GM18511 (cell line): ENCODE measurements at regions not wholly inside any gene's neighbourhood (a gene's known extent, or its start where the extent isn't known, plus 50 kb on each side); places are given as distances from the start of the nearest gene placed in this dataset.
A peak's percentile ranks its signal among the peaks of the same experiment; 100 is the strongest.

Experiments
- ATAC-seq: cut with Tn5 transposase; IDR thresholded peaks from one replicate; pipeline ENCODE4 v1.9.1; 2021; ENCODE audit warnings: mild to moderate bottlenecking, moderate library complexity; ENCODE audit not compliant: unreplicated experiment

DNA sequence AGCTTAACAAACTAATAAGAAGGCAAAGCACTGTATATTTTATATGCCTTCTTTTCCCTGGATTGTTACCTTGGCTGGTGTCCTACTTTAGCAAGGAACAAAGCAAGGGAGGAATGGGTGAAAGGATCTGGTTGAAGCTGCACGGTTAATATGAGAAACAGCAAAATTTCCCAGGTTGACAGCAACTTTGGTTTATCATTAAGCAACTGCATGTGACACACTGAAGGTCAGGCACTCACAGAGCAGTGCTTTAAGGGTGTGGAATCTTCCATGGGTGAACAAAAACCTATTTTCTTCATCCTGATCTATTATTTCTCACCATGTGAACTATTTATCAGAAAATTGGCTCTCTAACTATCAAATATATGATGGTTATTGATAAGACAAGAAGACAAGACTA lies 109.0 kb upstream of the ATP10B start:
- peak; percentile 36 for ATAC-seq

GRCh38 chr5:160960592-160960991 lies 108.6 kb upstream of the ATP10B start:
- no peak for ATAC-seq

DNA sequence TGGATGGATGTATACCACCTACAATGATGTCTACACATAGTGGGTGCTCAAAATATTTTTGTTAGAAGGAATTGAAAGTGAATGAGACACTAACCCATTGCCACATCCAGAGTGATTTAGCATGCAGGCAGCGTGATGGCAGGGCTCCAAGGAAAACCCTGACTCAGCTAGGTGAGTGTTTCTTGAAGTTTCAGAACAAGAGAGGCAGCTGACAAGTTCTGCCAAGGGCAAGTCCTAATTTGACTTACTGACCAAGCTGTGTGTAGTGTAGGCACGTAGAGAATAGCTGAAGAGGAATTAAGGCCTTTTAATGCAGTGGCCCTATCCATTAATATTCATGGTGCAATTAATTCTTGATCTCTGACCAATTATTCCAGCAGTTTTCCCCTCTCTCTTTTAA lies 107.8 kb upstream of the ATP10B start:
- ATAC-seq: peak; percentile 75

DNA sequence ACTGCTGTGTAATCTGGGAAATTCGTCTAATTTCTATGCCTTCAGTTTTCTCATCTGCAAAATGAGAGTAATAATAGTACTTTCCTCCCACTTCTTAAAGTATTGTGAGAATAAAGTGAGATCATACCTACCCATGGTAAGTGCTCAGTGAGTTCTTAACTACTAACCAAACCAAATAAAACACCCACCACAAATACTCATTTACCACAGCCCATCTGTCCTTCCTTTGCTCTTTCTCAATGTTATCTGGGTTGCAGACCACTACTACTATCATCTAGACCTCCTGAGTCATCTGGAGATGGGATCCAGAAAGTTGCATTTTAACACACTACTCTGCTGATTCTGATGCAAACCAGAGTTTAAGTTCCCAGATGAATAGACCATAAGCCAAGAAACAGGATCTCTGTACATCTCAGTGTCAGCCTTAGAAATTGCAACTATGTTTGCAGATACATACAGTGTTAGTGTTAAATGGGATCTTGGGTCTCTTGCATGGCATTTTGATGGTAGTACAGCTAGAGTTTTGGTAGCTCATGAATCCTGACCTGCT lies 105.4 kb upstream of the ATP10B start:
- ATAC-seq: peak; percentile 46

- no peak for ATAC-seq
Observed at GRCh38 chr5:160956051-160956450, 104.0 kb upstream of the ATP10B start.

- ATAC-seq: no peak
Observed at GRCh38 chr5:160950311-160950710, 98.3 kb upstream of the ATP10B start.

- ATAC-seq: no peak
Observed at GRCh38 chr5:160940725-160941124, 88.7 kb upstream of the ATP10B start.

DNA sequence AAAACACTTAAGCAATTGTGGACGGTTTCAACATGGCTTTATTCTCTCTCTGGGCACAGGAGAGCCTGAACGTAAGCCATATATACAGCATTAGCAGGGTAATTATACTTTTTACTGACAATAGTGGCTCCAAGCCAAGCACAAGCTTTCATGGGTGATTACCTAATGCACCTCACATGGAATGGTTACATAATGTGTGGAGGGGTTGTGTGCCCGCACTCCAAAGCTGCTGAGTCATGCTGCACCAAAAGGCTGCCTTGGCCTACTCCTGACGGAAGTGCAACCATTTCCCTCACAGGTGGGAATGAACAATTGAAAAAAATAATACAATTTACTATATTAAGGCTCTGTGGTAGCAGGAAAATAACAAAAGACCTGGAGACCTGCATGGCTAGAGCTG lies 86.5 kb upstream of the ATP10B start:
- ATAC-seq: no peak

GRCh38 chr5:160937570-160937969 lies 85.6 kb upstream of the ATP10B start:
- no peak for ATAC-seq

DNA sequence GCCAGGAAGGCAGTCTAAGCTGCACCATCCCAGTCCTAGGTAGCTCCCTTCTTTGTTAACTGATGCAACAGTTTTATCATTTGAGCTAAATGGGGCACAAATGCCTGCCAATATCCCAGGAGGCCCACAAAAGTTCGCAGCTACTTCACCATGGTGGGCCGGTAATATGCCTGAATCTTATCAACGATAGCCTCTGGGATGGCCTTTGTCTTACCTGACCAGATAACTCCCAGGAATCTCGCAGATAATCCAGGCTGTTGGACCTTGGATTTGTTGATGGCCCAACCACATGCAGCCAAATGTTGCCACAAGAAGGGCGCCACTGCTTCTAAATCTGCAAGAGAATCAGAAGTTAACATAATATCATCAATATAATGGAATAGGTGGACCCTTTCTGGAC lies 83.8 kb upstream of the ATP10B start:
- ATAC-seq: no peak

DNA sequence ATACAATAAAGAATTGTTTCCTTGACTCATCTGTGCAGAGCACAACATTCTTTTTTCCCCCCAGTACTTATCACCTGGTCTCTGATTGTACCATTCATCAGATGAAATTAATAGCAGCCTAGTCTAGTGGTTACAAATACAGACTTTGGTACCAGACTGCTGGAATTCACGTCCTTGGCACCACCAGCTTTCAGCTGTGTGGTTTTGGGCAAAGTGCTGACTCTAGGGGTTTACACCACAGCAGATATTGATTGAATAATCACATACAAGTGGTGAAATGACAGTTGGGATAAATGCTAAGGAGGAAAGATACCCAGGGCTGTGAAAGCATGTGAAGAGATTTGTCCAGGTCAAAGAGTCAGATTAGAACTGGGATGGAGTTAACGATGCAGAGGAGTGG lies 79.3 kb upstream of the ATP10B start:
- ATAC-seq: no peak

- ATAC-seq: no peak
Observed at GRCh38 chr5:160930406-160930805, 78.4 kb upstream of the ATP10B start.

GRCh38 chr5:160929906-160930305 lies 77.9 kb upstream of the ATP10B start:
- ATAC-seq: no peak

GRCh38 chr5:160929360-160929759 lies 77.3 kb upstream of the ATP10B start:
- ATAC-seq: no peak

- ATAC-seq: no peak
Observed at GRCh38 chr5:160926428-160926827, 74.4 kb upstream of the ATP10B start.

DNA sequence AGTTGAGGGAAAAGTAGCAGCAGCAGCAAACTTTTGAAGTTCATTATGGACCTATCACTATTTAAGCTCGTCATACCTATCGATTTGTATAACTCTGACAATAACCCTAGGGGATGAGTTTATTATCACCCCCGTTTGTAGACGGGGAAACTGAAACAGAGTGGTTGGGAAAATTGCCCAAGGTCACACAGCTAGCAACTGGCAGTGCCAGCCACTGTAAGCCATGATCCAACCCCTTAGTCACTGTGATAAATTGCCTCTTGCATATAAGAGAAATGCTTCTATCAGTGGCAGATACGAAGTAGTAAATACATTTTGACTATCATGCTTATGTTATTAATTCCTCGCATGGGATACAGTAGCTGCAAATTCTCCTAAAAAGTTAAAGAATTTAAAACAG lies 73.3 kb upstream of the ATP10B start:
- ATAC-seq: no peak

- ATAC-seq: no peak
Observed at GRCh38 chr5:160923936-160924710, 72.1 kb upstream of the ATP10B start.

DNA sequence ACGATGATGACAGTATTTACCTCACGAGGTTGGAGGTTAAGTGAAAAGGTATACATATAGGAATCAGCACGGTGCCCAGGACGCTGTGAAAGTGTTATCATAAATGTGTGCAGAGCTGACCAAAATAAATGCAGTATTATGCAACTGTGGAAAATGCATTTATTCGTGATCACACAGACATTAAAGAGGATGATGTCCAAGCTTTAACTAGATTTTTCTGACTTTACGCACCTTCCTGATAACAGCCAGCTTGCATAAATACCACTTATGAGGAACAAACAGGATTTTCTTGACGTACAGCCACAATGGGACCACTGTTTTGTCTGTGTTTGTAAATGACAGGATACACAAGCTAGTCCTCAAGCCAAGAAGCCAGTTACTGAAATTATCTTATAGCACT lies 71.4 kb upstream of the ATP10B start:
- ATAC-seq: no peak

DNA sequence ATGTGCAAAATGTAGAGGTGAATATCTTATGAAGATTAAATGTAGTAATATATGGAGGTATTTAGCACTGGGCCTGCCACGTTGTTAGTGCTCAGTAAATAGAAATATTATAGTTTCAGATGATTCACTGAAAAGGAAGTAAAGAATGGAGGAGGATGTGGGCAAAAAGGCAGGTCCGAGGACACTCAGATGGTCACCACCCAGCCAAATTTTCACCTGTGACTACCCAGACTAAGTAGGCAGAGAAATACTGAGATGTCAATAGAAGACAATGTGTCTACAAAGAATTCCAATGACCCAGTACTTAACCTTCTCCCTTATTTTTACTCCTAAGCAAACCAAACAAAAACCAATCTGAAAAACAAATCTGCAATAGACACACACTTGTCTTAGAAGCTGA lies 70.3 kb upstream of the ATP10B start:
- ATAC-seq: no peak

- ATAC-seq: no peak
Observed at GRCh38 chr5:160921423-160922285, 69.6 kb upstream of the ATP10B start.

DNA sequence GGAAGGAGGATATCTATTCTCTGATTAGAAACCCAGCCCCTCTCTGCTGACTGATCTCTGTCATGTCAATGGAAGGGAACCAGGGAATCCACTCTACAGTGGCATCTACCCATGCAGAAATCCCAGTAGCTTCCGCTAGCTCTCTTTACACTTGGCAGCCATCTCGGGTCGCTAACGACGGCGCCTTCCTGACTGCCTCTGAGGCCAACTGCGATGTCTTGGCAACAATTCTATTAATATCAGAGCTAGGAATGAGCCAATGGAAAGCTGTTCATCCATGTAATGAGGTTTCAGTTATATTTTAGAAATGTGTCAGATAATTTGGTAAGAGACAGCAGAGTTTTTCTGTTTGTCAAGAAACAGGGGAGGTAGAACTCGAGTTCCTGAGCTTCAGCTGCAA lies 67.6 kb upstream of the ATP10B start:
- no peak for ATAC-seq

GRCh38 chr5:160918386-160918785 lies 66.4 kb upstream of the ATP10B start:
- no peak for ATAC-seq
